ENCODE measurements at regions not wholly inside any gene's neighbourhood (a gene's known extent, or its start where the extent isn't known, plus 50 kb on each side); places are given as distances from the start of the nearest gene placed in this dataset.

DNA sequence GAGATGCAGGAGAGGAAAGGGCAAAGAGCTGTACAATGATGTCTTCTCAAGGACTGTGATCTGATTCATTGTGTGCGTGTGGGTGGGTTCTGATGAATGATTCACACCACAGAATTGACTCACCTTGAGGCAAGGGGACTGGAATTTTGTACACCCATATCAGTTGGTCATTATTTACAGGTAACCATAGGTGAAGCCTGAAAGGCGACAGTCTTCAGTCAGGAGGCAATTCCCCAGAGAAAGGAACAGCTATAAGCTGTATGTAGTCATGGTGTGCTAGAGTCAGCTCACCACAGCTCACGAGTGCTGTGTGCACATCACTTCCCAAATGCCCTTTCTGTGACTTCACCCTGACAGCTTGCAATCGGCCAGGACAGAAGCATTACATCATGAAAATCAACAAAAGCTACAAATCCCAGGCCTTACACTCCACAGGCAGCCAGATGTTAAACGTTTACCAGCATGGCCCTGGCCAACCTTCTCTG lies 87.6 kb upstream of the RPS23 start:
- H3K27ac ChIP-seq (ENCODE audit: low read depth, low read length) = no peak overlapping the region
- FAIRE-seq = no peak
- no peak for TF ChIP-seq ASH2L (IDR thresholded peaks at IDR 0.05; ENCODE audit: low read length)
- TF ChIP-seq, protein P1, sequence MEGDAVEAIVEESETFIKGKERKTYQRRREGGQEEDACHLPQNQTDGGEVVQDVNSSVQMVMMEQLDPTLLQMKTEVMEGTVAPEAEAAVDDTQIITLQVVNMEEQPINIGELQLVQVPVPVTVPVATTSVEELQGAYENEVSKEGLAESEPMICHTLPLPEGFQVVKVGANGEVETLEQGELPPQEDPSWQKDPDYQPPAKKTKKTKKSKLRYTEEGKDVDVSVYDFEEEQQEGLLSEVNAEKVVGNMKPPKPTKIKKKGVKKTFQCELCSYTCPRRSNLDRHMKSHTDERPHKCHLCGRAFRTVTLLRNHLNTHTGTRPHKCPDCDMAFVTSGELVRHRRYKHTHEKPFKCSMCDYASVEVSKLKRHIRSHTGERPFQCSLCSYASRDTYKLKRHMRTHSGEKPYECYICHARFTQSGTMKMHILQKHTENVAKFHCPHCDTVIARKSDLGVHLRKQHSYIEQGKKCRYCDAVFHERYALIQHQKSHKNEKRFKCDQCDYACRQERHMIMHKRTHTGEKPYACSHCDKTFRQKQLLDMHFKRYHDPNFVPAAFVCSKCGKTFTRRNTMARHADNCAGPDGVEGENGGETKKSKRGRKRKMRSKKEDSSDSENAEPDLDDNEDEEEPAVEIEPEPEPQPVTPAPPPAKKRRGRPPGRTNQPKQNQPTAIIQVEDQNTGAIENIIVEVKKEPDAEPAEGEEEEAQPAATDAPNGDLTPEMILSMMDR (IDR thresholded peaks at IDR 0.05; ENCODE audit: control extremely low read depth in 1 of 3, insufficient read depth in 1 of 3, low read depth in 1 of 3, low read length in 3 of 3) = no peak
- TF ChIP-seq RAD21 (IDR thresholded peaks at IDR 0.05 in 1 of 2, conservative IDR thresholded peaks at IDR 0.05 in 1 of 2; ENCODE audit: low read depth in 2 of 2, low read length in 2 of 2) = no peak

More for the DNA sequence above, 87.6 kb upstream of the RPS23 start:
- Histone ChIP-seq H3K79me2 (ENCODE audit: control insufficient read depth in 1 of 2, insufficient read depth in 2 of 2, low read length in 2 of 2) (no peaks in the 10 kb centered on the region), H3K4me1 (replicated peaks in 1 of 4; ENCODE audit: control insufficient read depth in 3 of 4, insufficient read depth in 4 of 4, low read length in 3 of 4) (no peaks in the 10 kb centered on the region), H3K23me2 (ENCODE audit: low read depth, low read length) (no peaks in the 10 kb centered on the region), H4K5ac (ENCODE audit: insufficient read length, low read depth, low read length) (no peak overlapping the region), H4K20me1 (replicated peaks in 1 of 2; ENCODE audit: control insufficient read depth in 1 of 2, insufficient read depth in 2 of 2, low read length in 2 of 2) (no peaks in the 10 kb centered on the region), H3K27me3 (replicated peaks in 1 of 4; ENCODE audit: control insufficient read depth in 3 of 4, extremely low read depth in 1 of 4, insufficient read depth in 3 of 4, low read length in 3 of 4) (no peaks in the 10 kb centered on the region), H2BK15ac (ENCODE audit: low read length) (no peak overlapping the region), H2BK12ac (ENCODE audit: low read depth, low read length) (no peak overlapping the region), H3K56ac (replicated peaks; ENCODE audit: insufficient read length, low read depth, low read length) (no peak overlapping the region), H2BK20ac (ENCODE audit: low read length) (no peak overlapping the region), H2BK5ac (ENCODE audit: low read depth, low read length) (no peak overlapping the region), H3K14ac (ENCODE audit: insufficient read length) (no peak overlapping the region), H2AK5ac (ENCODE audit: low read depth, low read length) (no peak overlapping the region), H3K9ac (replicated peaks in 1 of 4; ENCODE audit: extremely low read depth in 1 of 4, low read depth in 3 of 4, low read length in 3 of 4) (no peak overlapping the region), H4K8ac (ENCODE audit: extremely low read depth, insufficient read depth, low read length) (no peak overlapping the region), H3K18ac (ENCODE audit: extremely low read depth, low read length) (no peak overlapping the region), H3K36me3 (ENCODE audit: control insufficient read depth in 2 of 4, insufficient read depth in 4 of 4, low read length in 3 of 4) (no peaks in the 10 kb centered on the region), H3K79me1 (ENCODE audit: low read depth, low read length) (no peaks in the 10 kb centered on the region), H3K9me3 (ENCODE audit: insufficient read depth in 2 of 2, low read depth in 1 of 2, low read length in 1 of 2) (no peaks in the 10 kb centered on the region), H4K91ac (replicated peaks; ENCODE audit: insufficient read length, low read length) (no peak overlapping the region), H2AFZ (ENCODE audit: low read length) (peak overlapping the region; percentile 10; the same call in 1 of the 2 replicates), H3K23ac (ENCODE audit: insufficient read length) (no peak overlapping the region), H2BK120ac (replicated peaks; ENCODE audit: low read depth, low read length) (no peak overlapping the region), H3K4ac (replicated peaks; ENCODE audit: insufficient read length, low read depth, low read length) (no peak overlapping the region), H3K4me2 (ENCODE audit: insufficient read depth in 1 of 2, low read depth in 2 of 2, low read length in 2 of 2) (no peak overlapping the region), H3K4me3 (ENCODE audit: extremely low read depth in 1 of 4, insufficient read depth in 2 of 4, low read depth in 3 of 4, low read length in 4 of 4) (no peak overlapping the region)
- no peak for DNase-seq (ENCODE audit: low read depth in 1 of 2, low spot score in 2 of 2)
- ChIA-PET POLR2A (ENCODE audit: partially characterized antibody) (no interaction called here), CTCF (ENCODE audit: partially characterized antibody) (interaction anchor here (0.6 to 8.6 kb wide), 6 partner anchors 13 to 1197 kb away, joined by 3 to 87 read pairs (median 4); no protein-coding TSS in a partner anchor)
- WGBS, 2 experiments (ENCODE audit: extremely low coverage in 1 of 2, insufficient coverage in 1 of 2, insufficient read length in 1 of 2, insufficient replicate concordance in 2 of 2, low coverage in 1 of 2, low lambda C conversion rate in 2 of 2, missing lambda C conversion rate in 1 of 2) = 93% methylated on average over 5 of the region's 5 CpGs; no CpG with 5 or more reads in 1 of the 2 experiments

Data from H1 (cell line).